HG03280 (cell line): ENCODE measurements at regions not wholly inside any gene's neighbourhood (a gene's known extent, or its start where the extent isn't known, plus 50 kb on each side); places are given as distances from the start of the nearest gene placed in this dataset.
"Not testable (repeated sequence)": the region's sequence is repeated elsewhere in the genome, so short reads cannot be mapped to it uniquely, and the experiment has no call there.

ENCODE experiments used
- ATAC-seq: cut with Tn5 transposase; IDR thresholded peaks from one replicate; pipeline ENCODE4 v1.9.1; 2021; ENCODE audit warnings: mild to moderate bottlenecking, moderate library complexity; ENCODE audit not compliant: unreplicated experiment

- ATAC-seq: no peak
These were observed 85.3 kb upstream of the RALGAPA2 start for GRCh38 chr20:20797521-20798310.

- no peak for ATAC-seq
These were observed 84.5 kb upstream of the RALGAPA2 start for GRCh38 chr20:20796766-20797440.

- no peak for ATAC-seq
These were observed 83.3 kb upstream of the RALGAPA2 start for GRCh38 chr20:20795721-20796120.

- no peak for ATAC-seq
These were observed 82.7 kb upstream of the RALGAPA2 start for GRCh38 chr20:20795119-20795518.

- no peak for ATAC-seq
These were observed 81.1 kb upstream of the RALGAPA2 start for GRCh38 chr20:20793591-20793990.

- no peak for ATAC-seq
These were observed 79.5 kb upstream of the RALGAPA2 start for GRCh38 chr20:20791664-20792568.

GRCh38 chr20:20788308-20788707, 75.9 kb upstream of the RALGAPA2 start:
- no peak for ATAC-seq

- ATAC-seq: no peak
These were observed 74.0 kb upstream of the RALGAPA2 start for GRCh38 chr20:20786428-20786827.

- ATAC-seq: no peak
These were observed 72.8 kb upstream of the RALGAPA2 start for GRCh38 chr20:20785226-20785625.

GRCh38 chr20:20784450-20784849, 72.0 kb upstream of the RALGAPA2 start:
- ATAC-seq: not testable (repeated sequence)

GRCh38 chr20:20783450-20783849, 71.0 kb upstream of the RALGAPA2 start:
- ATAC-seq: no peak

GRCh38 chr20:20782755-20783154, 70.3 kb upstream of the RALGAPA2 start:
- no peak for ATAC-seq

GRCh38 chr20:20782231-20782630, 69.8 kb upstream of the RALGAPA2 start:
- ATAC-seq: no peak

GRCh38 chr20:20781029-20781428, 68.6 kb upstream of the RALGAPA2 start:
- ATAC-seq: no peak

GRCh38 chr20:20780127-20780824, 67.8 kb upstream of the RALGAPA2 start:
- ATAC-seq: no peak

- no peak for ATAC-seq
These were observed 66.2 kb upstream of the RALGAPA2 start for GRCh38 chr20:20778676-20779075.

GRCh38 chr20:20772497-20773085, 60.1 kb upstream of the RALGAPA2 start:
- no peak for ATAC-seq

GRCh38 chr20:20768202-20768815, 55.9 kb upstream of the RALGAPA2 start:
- no peak for ATAC-seq

- ATAC-seq: no peak
These were observed 53.4 kb upstream of the RALGAPA2 start for GRCh38 chr20:20765696-20766365.
